ENCODE measurements at regions not wholly inside any gene's neighbourhood (a gene's known extent, or its start where the extent isn't known, plus 50 kb on each side); places are given as distances from the start of the nearest gene placed in this dataset.

DNA sequence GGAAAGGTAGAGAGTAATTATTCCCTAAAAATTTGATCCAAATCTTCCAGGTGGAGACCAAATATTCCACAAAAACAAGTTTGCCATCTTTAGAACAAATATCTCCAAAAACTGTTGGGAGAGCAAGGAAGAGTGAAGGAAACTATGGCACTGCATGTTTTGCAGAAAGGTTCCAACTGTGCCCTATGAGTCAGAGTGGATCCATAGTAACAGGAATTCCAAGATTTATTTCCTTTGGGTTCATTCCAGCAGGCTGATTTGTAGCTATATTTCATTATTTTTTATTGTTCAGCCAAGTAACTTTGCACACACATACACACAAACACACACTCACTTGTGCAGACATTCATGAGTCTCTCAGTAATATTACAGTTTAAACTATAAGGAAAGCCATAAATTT is 459.7 kb upstream of the EPHA6 start:
- Histone ChIP-seq H3K36me3 (no peaks in the 10 kb centered on the region), H3K4me1 (no peaks in the 10 kb centered on the region), H3K27ac (no peak overlapping the region), H3K9me3 (no peaks in the 10 kb centered on the region), H3K4me3 (no peak overlapping the region), H3K27me3 (no peaks in the 10 kb centered on the region)
- DNase-seq (ENCODE audit: low spot score) = no peak
- TF ChIP-seq, protein P1, sequence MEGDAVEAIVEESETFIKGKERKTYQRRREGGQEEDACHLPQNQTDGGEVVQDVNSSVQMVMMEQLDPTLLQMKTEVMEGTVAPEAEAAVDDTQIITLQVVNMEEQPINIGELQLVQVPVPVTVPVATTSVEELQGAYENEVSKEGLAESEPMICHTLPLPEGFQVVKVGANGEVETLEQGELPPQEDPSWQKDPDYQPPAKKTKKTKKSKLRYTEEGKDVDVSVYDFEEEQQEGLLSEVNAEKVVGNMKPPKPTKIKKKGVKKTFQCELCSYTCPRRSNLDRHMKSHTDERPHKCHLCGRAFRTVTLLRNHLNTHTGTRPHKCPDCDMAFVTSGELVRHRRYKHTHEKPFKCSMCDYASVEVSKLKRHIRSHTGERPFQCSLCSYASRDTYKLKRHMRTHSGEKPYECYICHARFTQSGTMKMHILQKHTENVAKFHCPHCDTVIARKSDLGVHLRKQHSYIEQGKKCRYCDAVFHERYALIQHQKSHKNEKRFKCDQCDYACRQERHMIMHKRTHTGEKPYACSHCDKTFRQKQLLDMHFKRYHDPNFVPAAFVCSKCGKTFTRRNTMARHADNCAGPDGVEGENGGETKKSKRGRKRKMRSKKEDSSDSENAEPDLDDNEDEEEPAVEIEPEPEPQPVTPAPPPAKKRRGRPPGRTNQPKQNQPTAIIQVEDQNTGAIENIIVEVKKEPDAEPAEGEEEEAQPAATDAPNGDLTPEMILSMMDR (IDR thresholded peaks at IDR 0.05) = no peak

DNA sequence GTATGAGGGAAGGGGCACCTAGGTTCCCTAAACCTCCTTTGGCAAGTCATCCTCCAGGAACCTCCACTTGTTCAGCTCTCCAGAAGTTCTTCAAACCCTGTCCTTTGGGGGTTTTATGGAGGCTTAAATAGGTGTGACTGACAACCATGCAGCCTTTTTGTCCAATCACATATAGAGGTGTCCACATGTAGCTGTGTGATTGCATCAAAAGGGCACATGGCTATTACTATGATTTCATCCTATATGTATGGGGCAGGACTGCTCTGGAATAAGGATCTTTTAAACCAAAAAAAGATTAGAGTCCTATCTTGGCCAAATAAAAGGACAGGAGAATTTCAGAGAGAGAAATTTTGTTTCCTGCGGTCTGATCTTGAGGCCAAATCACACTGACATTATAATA is 453.2 kb upstream of the EPHA6 start:
- TF ChIP-seq, protein P1 (IDR thresholded peaks at IDR 0.05) = no peak
- no peaks in the 10 kb centered on the region for H3K36me3 ChIP-seq

DNA sequence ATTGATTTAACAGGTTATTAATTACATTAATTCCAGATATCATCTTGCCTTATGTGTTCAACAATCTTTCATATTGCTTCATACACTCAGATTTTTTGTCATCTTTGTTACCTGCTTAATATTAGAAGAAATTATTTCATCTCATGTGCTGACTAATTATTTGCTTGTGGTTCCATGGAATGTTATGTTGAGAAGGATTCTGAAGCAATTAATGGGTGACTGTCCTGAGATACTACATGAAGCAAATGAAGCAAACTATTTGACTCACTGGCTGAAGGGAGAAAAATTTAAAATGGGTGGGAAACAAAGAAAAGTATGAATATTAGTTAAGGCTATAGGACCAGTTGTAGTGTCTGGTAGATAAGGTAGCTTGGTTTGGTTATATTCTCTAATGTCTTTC is 443.8 kb upstream of the EPHA6 start:
- Histone ChIP-seq H3K27ac (no peak overlapping the region), H3K4me1 (no peaks in the 10 kb centered on the region), H3K4me3 (no peak overlapping the region), H3K27me3 (no peaks in the 10 kb centered on the region), H3K9me3 (no peaks in the 10 kb centered on the region), H3K36me3 (no peaks in the 10 kb centered on the region)
- TF ChIP-seq, protein P1 (IDR thresholded peaks at IDR 0.05) = no peak
- DNase-seq (ENCODE audit: low spot score) = no peak

More for the DNA sequence above, 453.2 kb upstream of the EPHA6 start:
- Histone ChIP-seq H3K4me3 (no peak overlapping the region), H3K27ac (no peak overlapping the region), H3K9me3 (no peaks in the 10 kb centered on the region), H3K27me3 (no peaks in the 10 kb centered on the region), H3K4me1 (no peaks in the 10 kb centered on the region)
- no peak for DNase-seq (ENCODE audit: low spot score)

DNA sequence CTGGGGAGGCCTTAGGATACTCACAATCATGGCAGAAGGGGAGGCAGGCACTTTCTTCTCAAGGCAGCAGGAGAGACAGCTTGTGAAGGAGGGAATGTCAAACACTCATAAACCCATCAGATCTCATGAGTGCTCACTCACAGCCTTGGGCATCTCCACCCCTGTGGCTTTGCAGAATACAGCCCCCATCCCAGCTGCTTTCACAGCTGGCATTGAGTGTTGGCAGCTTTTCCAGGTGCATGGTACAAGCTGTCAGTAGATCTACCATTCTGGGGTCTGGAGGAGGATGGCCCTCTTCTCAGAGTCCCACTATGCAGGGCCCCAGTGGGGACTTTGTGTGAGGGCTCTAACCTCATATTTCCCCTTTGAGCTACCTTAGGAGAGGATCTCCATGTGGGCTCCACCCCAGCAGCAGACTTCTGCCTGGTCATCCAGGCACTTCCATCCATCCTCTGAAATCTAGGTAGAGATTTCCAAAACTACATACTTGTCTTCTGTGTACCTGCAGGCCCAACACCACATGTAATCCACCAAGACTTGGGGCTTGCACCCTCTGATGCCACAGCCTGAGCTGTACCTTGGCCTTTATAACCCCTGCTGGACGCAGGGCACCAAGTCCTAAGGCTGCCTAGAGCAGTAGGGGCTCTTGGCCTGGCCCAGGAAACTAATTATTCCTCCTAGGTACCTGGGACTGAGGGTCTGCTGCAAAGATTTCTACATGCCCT is 404.2 kb upstream of the EPHA6 start:
- TF ChIP-seq, protein P1 (IDR thresholded peaks at IDR 0.05) = no peak
- Histone ChIP-seq H3K4me3 (no peak overlapping the region), H3K27me3 (no peaks in the 10 kb centered on the region), H3K27ac (no peak overlapping the region), H3K36me3 (no peaks in the 10 kb centered on the region), H3K9me3 (no peaks in the 10 kb centered on the region), H3K4me1 (no peaks in the 10 kb centered on the region)
- DNase-seq (ENCODE audit: low spot score) = no peak

DNA sequence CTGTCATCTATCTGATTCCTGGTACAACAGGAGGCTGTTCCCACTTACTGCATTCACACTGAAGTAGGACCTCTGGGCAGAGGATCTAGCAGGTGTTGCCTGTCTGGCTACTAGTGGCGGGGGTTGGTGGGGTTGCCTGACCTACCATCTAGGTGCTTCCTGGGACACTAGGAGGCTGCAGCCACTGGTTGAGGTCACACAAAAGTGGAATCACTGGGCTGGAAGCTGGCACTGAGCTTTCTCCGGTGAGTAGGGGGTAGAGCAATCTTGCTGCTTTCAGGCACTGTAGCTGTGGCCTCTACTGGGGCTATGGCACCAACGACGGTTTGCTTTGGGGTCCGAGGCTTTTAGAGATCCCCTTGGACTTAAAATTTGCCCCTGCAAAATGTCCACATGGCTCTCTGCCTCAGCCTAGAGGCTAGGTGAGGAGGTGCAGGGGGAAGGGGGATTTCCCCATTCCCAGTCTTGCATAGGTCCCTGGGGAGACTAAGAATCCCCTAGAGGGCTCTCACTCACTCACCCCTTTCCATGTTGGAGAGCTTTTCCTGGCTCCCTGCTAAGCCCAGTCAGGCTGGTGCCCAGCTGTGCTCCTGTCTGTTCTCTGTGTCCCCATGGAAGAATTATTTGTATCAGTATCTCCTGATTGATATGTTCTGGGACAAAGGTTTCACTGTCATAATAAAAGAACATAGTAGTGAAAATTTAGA is 397.7 kb upstream of the EPHA6 start:
- Histone ChIP-seq H3K9me3 (no peaks in the 10 kb centered on the region), H3K27ac (no peak overlapping the region), H3K4me3 (no peak overlapping the region), H3K27me3 (no peaks in the 10 kb centered on the region), H3K4me1 (no peaks in the 10 kb centered on the region), H3K36me3 (no peaks in the 10 kb centered on the region)
- DNase-seq (ENCODE audit: low spot score) = no peak
- TF ChIP-seq, protein P1 (IDR thresholded peaks at IDR 0.05) = no peak

All from right atrium auricular region (tissue), 2 donors.